ENCODE measurements at regions not wholly inside any gene's neighbourhood (a gene's known extent, or its start where the extent isn't known, plus 50 kb on each side); places are given as distances from the start of the nearest gene placed in this dataset.

- no peaks in the 10 kb centered on the region for H3K9me3 ChIP-seq (ENCODE audit: control insufficient read depth in 1 of 2, low read length in 2 of 2)
- H3K4me1 ChIP-seq (ENCODE audit: control insufficient read depth in 1 of 2, insufficient read depth in 2 of 2, low read length in 2 of 2) = peaks cover 0 to 1% of the 10 kb centered on the region in 2 donors
- H3K4me3 ChIP-seq (ENCODE audit: low read depth in 1 of 2, low read length in 2 of 2) = no peak overlapping the region
- no peaks in the 10 kb centered on the region for H3K36me3 ChIP-seq (ENCODE audit: control insufficient read depth in 1 of 2, insufficient read depth in 2 of 2, low read length in 2 of 2)
- H3K27ac ChIP-seq (ENCODE audit: low read length) = no peak overlapping the region
- no peaks in the 10 kb centered on the region for H3K27me3 ChIP-seq (ENCODE audit: low read depth, low read length)
Measured at GRCh38 chr12:62098132-62098531, 162.1 kb upstream of the USP15 start.

GRCh38 chr12:62103748-62104147, 156.5 kb upstream of the USP15 start:
- H3K9me3 ChIP-seq (ENCODE audit: control insufficient read depth in 1 of 2, low read length in 2 of 2) = no peaks in the 10 kb centered on the region
- H3K4me1 ChIP-seq (ENCODE audit: control insufficient read depth in 1 of 2, insufficient read depth in 2 of 2, low read length in 2 of 2) = peaks cover 0 to 4% of the 10 kb centered on the region in 2 donors
- H3K36me3 ChIP-seq (ENCODE audit: control insufficient read depth in 1 of 2, insufficient read depth in 2 of 2, low read length in 2 of 2) = no peaks in the 10 kb centered on the region
- H3K27ac ChIP-seq (ENCODE audit: low read length) = no peak overlapping the region
- no peaks in the 10 kb centered on the region for H3K27me3 ChIP-seq (ENCODE audit: low read depth, low read length)
- no peak overlapping the region for H3K4me3 ChIP-seq (ENCODE audit: low read depth in 1 of 2, low read length in 2 of 2)

GRCh38 chr12:62106547-62107185, 153.5 kb upstream of the USP15 start:
- no peak overlapping the region for H3K27ac ChIP-seq (ENCODE audit: low read length)
- H3K9me3 ChIP-seq (ENCODE audit: control insufficient read depth in 1 of 2, low read length in 2 of 2) = no peaks in the 10 kb centered on the region
- no peaks in the 10 kb centered on the region for H3K27me3 ChIP-seq (ENCODE audit: low read depth, low read length)
- H3K36me3 ChIP-seq (ENCODE audit: control insufficient read depth in 1 of 2, insufficient read depth in 2 of 2, low read length in 2 of 2) = no peaks in the 10 kb centered on the region
- peaks cover 0 to 4% of the 10 kb centered on the region in 2 donors for H3K4me1 ChIP-seq (ENCODE audit: control insufficient read depth in 1 of 2, insufficient read depth in 2 of 2, low read length in 2 of 2)
- H3K4me3 ChIP-seq (ENCODE audit: low read depth in 1 of 2, low read length in 2 of 2) = no peak overlapping the region

GRCh38 chr12:62113366-62114011, 146.7 kb upstream of the USP15 start:
- Histone ChIP-seq H3K9me3 (ENCODE audit: control insufficient read depth in 1 of 2, low read length in 2 of 2) (no peaks in the 10 kb centered on the region), H3K36me3 (ENCODE audit: control insufficient read depth in 1 of 2, insufficient read depth in 2 of 2, low read length in 2 of 2) (no peaks in the 10 kb centered on the region), H3K27me3 (ENCODE audit: low read depth, low read length) (no peaks in the 10 kb centered on the region), H3K4me1 (ENCODE audit: control insufficient read depth in 1 of 2, insufficient read depth in 2 of 2, low read length in 2 of 2) (no peaks in the 10 kb centered on the region), H3K4me3 (ENCODE audit: low read depth in 1 of 2, low read length in 2 of 2) (no peak overlapping the region), H3K27ac (ENCODE audit: low read length) (no peak overlapping the region)

- H3K27ac ChIP-seq (ENCODE audit: low read length) = no peak overlapping the region
- no peaks in the 10 kb centered on the region for H3K36me3 ChIP-seq (ENCODE audit: control insufficient read depth in 1 of 2, insufficient read depth in 2 of 2, low read length in 2 of 2)
Measured at GRCh38 chr12:62116986-62117385, 143.2 kb upstream of the USP15 start.

GRCh38 chr12:62123721-62124203, 136.4 kb upstream of the USP15 start:
- Histone ChIP-seq H3K36me3 (ENCODE audit: control insufficient read depth in 1 of 2, insufficient read depth in 2 of 2, low read length in 2 of 2) (no peaks in the 10 kb centered on the region), H3K4me3 (ENCODE audit: low read depth in 1 of 2, low read length in 2 of 2) (no peak overlapping the region), H3K27me3 (ENCODE audit: low read depth, low read length) (no peaks in the 10 kb centered on the region), H3K27ac (ENCODE audit: low read length) (no peak overlapping the region), H3K4me1 (ENCODE audit: control insufficient read depth in 1 of 2, insufficient read depth in 2 of 2, low read length in 2 of 2) (no peaks in the 10 kb centered on the region), H3K9me3 (ENCODE audit: control insufficient read depth in 1 of 2, low read length in 2 of 2) (no peaks in the 10 kb centered on the region)

More at GRCh38 chr12:62116986-62117385, 143.2 kb upstream of the USP15 start:
- Histone ChIP-seq H3K4me3 (ENCODE audit: low read depth in 1 of 2, low read length in 2 of 2) (no peak overlapping the region), H3K4me1 (ENCODE audit: control insufficient read depth in 1 of 2, insufficient read depth in 2 of 2, low read length in 2 of 2) (no peaks in the 10 kb centered on the region), H3K9me3 (ENCODE audit: control insufficient read depth in 1 of 2, low read length in 2 of 2) (no peaks in the 10 kb centered on the region), H3K27me3 (ENCODE audit: low read depth, low read length) (no peaks in the 10 kb centered on the region)

- H3K36me3 ChIP-seq (ENCODE audit: control insufficient read depth in 1 of 2, insufficient read depth in 2 of 2, low read length in 2 of 2) = no peaks in the 10 kb centered on the region
- H3K27me3 ChIP-seq (ENCODE audit: low read depth, low read length) = no peaks in the 10 kb centered on the region
- no peak overlapping the region for H3K27ac ChIP-seq (ENCODE audit: low read length)
- no peaks in the 10 kb centered on the region for H3K9me3 ChIP-seq (ENCODE audit: control insufficient read depth in 1 of 2, low read length in 2 of 2)
- no peaks in the 10 kb centered on the region for H3K4me1 ChIP-seq (ENCODE audit: control insufficient read depth in 1 of 2, insufficient read depth in 2 of 2, low read length in 2 of 2)
- no peak overlapping the region for H3K4me3 ChIP-seq (ENCODE audit: low read depth in 1 of 2, low read length in 2 of 2)
Measured at GRCh38 chr12:62127516-62127915, 132.7 kb upstream of the USP15 start.

- H3K27me3 ChIP-seq (ENCODE audit: low read depth, low read length) = no peaks in the 10 kb centered on the region
- no peaks in the 10 kb centered on the region for H3K36me3 ChIP-seq (ENCODE audit: control insufficient read depth in 1 of 2, insufficient read depth in 2 of 2, low read length in 2 of 2)
- no peak overlapping the region for H3K4me3 ChIP-seq (ENCODE audit: low read depth in 1 of 2, low read length in 2 of 2)
- no peak overlapping the region for H3K27ac ChIP-seq (ENCODE audit: low read length)
- no peaks in the 10 kb centered on the region for H3K9me3 ChIP-seq (ENCODE audit: control insufficient read depth in 1 of 2, low read length in 2 of 2)
- no peaks in the 10 kb centered on the region for H3K4me1 ChIP-seq (ENCODE audit: control insufficient read depth in 1 of 2, insufficient read depth in 2 of 2, low read length in 2 of 2)
Measured at GRCh38 chr12:62128175-62128975, 131.8 kb upstream of the USP15 start.

- no peak overlapping the region for H3K4me3 ChIP-seq (ENCODE audit: low read depth in 1 of 2, low read length in 2 of 2)
- no peaks in the 10 kb centered on the region for H3K9me3 ChIP-seq (ENCODE audit: control insufficient read depth in 1 of 2, low read length in 2 of 2)
- H3K27ac ChIP-seq (ENCODE audit: low read length) = no peak overlapping the region
- H3K27me3 ChIP-seq (ENCODE audit: low read depth, low read length) = no peaks in the 10 kb centered on the region
- H3K36me3 ChIP-seq (ENCODE audit: control insufficient read depth in 1 of 2, insufficient read depth in 2 of 2, low read length in 2 of 2) = no peaks in the 10 kb centered on the region
- H3K4me1 ChIP-seq (ENCODE audit: control insufficient read depth in 1 of 2, insufficient read depth in 2 of 2, low read length in 2 of 2) = no peaks in the 10 kb centered on the region
Measured at GRCh38 chr12:62129291-62129690, 130.9 kb upstream of the USP15 start.

GRCh38 chr12:62130402-62130801, 129.8 kb upstream of the USP15 start:
- Histone ChIP-seq H3K27ac (ENCODE audit: low read length) (no peak overlapping the region), H3K27me3 (ENCODE audit: low read depth, low read length) (no peaks in the 10 kb centered on the region), H3K9me3 (ENCODE audit: control insufficient read depth in 1 of 2, low read length in 2 of 2) (no peaks in the 10 kb centered on the region), H3K4me3 (ENCODE audit: low read depth in 1 of 2, low read length in 2 of 2) (no peak overlapping the region), H3K4me1 (ENCODE audit: control insufficient read depth in 1 of 2, insufficient read depth in 2 of 2, low read length in 2 of 2) (no peaks in the 10 kb centered on the region), H3K36me3 (ENCODE audit: control insufficient read depth in 1 of 2, insufficient read depth in 2 of 2, low read length in 2 of 2) (no peaks in the 10 kb centered on the region)

- Histone ChIP-seq H3K27ac (ENCODE audit: low read length) (no peak overlapping the region), H3K9me3 (ENCODE audit: control insufficient read depth in 1 of 2, low read length in 2 of 2) (no peaks in the 10 kb centered on the region), H3K27me3 (ENCODE audit: low read depth, low read length) (no peaks in the 10 kb centered on the region), H3K4me3 (ENCODE audit: low read depth in 1 of 2, low read length in 2 of 2) (no peak overlapping the region), H3K4me1 (ENCODE audit: control insufficient read depth in 1 of 2, insufficient read depth in 2 of 2, low read length in 2 of 2) (no peaks in the 10 kb centered on the region), H3K36me3 (ENCODE audit: control insufficient read depth in 1 of 2, insufficient read depth in 2 of 2, low read length in 2 of 2) (no peaks in the 10 kb centered on the region)
Measured at GRCh38 chr12:62130834-62131552, 129.2 kb upstream of the USP15 start.
